HepG2 (cell line): ENCODE measurements at regions not wholly inside any gene's neighbourhood (a gene's known extent, or its start where the extent isn't known, plus 50 kb on each side); places are given as distances from the start of the nearest gene placed in this dataset.

Experiments used
- CEBPB ChIP-seq: IDR thresholded peaks from 2 replicates; pipeline ENCODE4 v1.6.1; 2011; ENCODE audit warnings: low read depth, low read length, improper control_type of control experiment, borderline replicate concordance
- EHMT2 ChIP-seq: fragments of 200-600 bp; sonication (generic); IDR thresholded peaks from 2 replicates; pipeline ENCODE4 v1.7.0; 2017; ENCODE audit warnings: antibody characterized with exemption, low read depth, low read length, borderline replicate concordance
- RFX3 ChIP-seq: IDR thresholded peaks from 2 replicates; pipeline ENCODE4 v1.6.1; 2016; ENCODE audit warnings: missing biosample characterization, missing genetic modification reagents
- SIN3B ChIP-seq: fragments of 150-350 bp; IDR thresholded peaks from 2 replicates; pipeline ENCODE4 v1.6.1; 2014; ENCODE audit warnings: low read length

DNA sequence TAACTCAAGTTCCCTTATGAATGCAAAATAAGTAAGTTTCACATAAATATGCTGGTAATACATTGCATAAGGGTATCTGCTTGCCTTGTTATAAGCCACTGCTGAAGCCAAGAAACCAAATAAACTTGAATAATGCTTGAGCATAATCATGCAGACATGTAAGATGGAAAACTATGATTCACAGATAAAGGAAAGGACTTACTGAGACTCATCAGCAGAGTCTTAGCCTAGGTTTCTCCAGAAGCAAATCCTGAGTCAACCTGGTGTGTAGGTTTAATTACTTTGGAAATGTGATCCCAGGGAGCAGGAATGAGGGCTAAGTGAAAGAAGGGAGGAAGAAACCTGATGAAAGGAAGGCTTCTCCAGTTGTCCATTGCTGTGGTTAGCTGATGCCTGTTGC lies 107.7 kb upstream of the BTG1 start:
- TF ChIP-seq CEBPB (no peak), EHMT2 (no peak), RFX3 (CRISPR knock-in tag) (no peak), SIN3B (no peak)
